ENCODE measurements at regions not wholly inside any gene's neighbourhood (a gene's known extent, or its start where the extent isn't known, plus 50 kb on each side); places are given as distances from the start of the nearest gene placed in this dataset.
"Not testable (repeated sequence)": the region's sequence is repeated elsewhere in the genome, so short reads cannot be mapped to it uniquely, and the experiment has no call there.

DNA sequence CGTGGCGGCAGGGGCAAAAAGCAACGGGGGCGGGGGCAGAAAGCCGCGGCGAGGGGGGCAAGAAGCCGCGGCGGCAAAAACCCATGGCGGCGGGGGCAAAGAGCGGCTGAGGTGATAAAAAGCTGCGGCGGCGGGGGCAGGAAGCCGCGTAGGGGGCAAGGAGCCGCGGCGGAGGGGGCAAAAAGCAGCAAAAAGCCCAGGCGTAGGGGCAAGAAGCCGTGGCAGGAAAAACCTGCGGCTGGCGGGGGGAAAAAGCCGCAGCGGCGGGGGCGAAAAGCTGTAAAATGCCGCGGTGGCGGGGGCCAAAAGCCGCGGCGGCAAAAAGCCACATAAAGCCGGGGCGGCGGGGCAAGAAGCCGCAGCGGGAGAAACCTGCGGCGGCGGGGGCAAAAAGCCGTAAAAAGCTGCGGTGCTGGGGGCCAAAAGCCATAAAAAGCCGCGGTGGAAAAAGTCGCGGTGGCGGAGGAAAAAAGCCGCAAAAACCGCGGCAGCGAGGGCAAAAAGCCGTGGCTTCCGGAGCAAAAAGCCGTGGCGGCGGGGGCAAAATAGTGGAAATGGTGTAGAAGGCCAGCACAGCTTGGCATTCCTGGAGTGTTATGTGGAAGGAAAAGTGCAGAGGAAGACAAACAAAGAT lies 487.8 kb downstream of the ZNF33B start:
- TF ChIP-seq ZNF274 (IDR thresholded peaks at IDR 0.05; ENCODE audit: low read depth, low read length): no peak
- no peak overlapping the region for H3K4me3 ChIP-seq (ENCODE audit: low read length)

DNA sequence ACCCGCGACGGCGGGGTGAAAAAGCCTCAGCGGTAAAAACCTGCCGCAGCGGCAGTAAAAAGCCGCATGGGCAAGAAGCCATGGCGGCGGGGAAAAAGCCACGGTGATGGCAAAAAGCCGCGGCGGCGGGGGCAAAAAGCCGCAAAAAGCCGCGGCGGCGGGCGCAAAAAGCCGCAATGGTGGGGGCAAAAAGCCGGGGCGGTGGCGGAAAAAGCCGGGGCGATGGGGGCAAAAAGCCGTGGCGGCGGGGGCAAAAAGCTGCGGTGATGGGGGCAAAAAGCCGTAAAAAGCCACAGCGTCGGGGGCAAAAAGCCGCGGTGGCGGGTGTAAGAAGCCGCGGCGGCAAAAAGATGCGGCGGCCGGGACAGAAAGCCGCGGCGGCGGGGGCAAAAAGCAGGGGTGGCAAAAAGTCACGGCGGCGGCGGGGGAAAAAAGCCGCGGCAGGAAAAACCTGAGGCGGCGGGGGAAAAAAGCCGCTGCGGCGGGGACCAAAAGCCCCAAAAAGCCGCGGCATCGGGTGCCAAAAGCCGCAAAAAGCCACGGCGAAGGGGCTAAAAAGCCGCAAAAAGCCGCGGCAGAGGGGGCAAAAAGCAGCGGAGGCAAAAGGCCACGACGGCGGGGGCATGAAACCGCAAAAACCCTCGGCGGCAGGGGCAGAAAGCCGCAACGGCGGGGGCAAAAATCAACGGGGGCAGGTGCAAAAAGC lies 488.5 kb downstream of the ZNF33B start:
- no peak overlapping the region for H3K4me3 ChIP-seq (ENCODE audit: low read length)
- no peak for TF ChIP-seq ZNF274 (IDR thresholded peaks at IDR 0.05; ENCODE audit: low read depth, low read length)

DNA sequence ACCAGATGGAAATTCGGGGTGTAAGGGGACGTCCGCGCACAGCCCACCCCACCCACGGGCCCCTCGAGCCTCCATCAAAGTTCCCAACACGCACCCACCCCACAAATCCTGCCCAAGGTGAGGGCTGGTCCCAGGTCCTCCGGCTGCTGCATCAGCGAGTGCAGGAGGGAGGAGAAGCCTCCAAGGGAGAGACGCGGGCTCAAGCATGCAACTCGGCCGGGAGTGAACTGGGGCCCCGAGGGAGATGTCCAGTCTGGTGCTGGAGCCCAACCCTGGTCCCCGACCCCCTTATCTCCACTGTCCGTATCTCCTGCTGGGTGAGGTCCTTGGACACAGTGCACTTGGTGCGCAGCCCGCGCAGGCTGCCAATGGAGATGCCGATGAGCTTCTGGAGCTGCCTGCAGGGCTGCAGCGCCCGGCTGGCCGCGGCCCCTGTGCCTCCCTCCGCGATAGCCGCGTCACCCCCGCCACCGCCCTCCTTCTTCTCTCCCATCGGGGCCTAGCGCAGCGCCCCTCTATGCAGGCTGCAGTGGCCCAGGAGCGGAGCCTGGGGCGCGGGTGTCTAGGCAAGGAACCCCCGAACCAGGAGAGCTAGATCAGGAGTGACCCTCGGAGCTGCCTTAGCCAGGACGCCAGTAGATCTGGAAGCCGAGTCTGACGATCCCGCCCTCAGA lies 489.2 kb downstream of the ZNF33B start:
- H3K4me3 ChIP-seq (ENCODE audit: low read length): no peak overlapping the region
- TF ChIP-seq ZNF274 (IDR thresholded peaks at IDR 0.05; ENCODE audit: low read depth, low read length): no peak

DNA sequence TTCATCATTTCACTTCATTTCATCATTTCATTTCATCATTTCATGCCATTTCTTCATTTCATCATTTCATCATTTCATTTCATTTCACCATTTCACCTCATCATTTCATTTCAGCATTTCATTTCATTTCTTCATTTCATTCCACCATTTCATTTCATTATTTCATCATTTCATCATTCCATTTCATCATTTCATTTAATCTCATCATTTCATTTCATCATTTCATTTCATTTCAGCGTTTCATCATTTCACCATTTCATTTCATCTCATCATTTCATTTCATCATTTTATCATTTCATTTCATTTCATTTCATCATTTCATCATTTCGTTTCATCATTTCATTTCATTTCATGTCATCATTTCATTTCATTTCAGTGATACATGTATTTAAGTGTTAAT lies 492.2 kb downstream of the ZNF33B start:
- not testable (repeated sequence) for H3K4me3 ChIP-seq (ENCODE audit: low read length)

DNA sequence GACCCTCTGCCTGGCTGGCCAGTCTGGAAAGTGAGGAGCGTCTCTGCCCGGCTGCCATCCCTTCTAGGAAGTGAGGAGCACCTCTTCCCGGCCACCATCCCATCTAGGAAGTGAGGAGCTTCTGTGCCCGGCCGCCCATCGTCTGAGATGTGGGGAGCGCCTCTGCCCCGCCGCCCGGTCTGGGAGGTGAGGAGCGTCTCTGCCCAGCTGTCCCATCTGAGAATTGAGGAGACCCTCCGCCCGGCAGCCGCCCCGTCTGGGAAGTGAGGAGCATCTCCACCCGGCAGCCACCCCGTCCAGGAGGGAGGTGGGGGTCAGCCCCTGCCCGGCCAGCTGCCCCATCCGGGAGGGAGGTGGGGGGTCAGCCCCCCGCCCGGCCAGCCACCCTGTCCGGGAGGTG lies 500.3 kb downstream of the ZNF33B start:
- not testable (repeated sequence) for H3K4me3 ChIP-seq (ENCODE audit: low read length)

DNA sequence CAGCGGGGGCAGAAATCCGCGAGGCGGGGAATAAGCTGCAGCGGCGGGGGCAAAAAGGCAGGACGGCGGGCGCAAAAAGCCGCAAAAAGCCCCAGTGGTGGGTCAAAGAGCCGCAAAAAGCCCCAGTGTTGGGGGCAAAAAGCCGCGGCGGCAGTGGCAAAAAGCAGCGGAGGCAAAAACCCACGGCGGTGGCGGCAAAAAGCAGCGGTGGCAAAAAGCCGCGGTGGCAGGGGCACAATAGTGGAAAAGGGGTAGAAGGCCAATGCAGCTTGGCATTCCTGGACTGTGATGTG lies 525.3 kb downstream of the ZNF33B start:
- TF ChIP-seq ZNF274 (IDR thresholded peaks at IDR 0.05; ENCODE audit: low read depth, low read length): no peak
- no peak overlapping the region for H3K4me3 ChIP-seq (ENCODE audit: low read length)

DNA sequence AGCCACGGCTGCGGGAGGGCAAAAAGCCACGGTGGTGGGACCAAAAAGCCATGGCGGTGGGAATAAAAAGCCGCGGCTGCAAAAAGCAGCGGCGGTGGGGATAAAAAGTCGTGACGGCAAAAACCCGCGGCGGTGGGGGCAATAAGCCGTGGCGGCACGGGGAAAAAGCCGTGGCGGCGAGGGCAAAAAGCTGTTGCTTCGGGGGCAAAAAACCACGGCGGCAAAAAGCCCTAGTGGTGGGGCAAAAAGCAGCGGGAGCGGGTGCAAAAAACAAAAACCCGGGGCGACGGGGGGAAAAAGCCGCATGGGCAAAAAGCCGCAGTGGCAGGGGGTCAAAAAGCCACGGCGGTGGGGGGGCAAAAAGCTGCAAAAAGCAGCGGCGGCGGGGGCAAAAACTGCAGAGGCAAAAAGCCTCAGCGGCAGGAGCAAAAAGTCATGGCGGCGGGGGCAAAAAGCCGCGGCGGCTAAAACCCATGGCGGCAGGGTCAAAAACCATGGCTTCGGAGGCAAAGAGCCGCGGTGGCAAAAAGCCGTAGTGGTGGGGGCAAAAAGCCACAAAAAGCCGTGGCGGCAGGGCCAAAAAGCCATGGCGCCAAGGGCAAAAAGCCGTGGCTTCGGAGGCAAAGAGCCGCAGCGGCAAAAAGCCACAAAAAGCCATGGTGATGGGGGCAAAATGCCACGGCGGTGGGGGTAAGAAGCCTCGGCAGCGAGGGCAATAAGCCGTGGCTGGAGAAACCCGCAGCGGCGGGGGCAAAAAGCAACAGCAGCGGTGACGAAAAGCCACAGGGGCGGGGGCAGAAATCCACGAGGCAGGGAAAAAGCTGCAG lies 525.8 kb downstream of the ZNF33B start:
- H3K4me3 ChIP-seq (ENCODE audit: low read length): no peak overlapping the region
- no peak for TF ChIP-seq ZNF274 (IDR thresholded peaks at IDR 0.05; ENCODE audit: low read depth, low read length)

DNA sequence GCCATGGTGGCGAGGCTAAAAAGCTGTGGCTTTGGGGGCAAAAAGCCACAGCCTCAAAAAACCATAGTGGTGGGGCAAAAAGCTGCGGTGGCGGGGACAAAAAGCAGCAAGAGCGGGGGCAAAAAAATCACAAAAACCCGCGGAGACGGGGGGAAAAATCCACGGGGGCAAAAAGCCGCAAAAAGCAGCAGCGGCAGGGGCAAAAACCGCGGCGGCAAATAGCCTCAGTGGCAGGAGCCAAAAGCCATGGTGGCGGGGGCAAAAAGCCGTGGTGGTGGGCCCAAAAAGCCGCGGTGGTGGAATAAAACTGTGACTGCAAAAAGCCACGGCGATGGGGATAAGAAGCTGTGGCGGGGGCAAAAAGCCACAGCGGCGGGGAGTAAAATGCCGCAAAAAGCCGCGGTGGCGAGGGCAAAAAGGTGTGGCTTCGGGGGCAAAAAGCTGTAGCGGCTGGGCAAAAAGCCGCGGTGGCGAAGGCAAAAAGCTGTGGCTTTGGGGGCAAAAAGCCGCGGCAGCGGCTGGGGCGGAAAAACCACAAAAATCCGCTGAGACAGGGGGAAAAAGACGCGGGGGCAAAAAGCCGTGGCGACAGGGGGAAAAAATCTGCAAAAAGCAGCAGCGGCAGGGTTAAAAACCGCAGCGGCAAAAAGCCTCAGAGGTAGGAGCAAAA lies 526.6 kb downstream of the ZNF33B start:
- no peak overlapping the region for H3K4me3 ChIP-seq (ENCODE audit: low read length)
- no peak for TF ChIP-seq ZNF274 (IDR thresholded peaks at IDR 0.05; ENCODE audit: low read depth, low read length)

DNA sequence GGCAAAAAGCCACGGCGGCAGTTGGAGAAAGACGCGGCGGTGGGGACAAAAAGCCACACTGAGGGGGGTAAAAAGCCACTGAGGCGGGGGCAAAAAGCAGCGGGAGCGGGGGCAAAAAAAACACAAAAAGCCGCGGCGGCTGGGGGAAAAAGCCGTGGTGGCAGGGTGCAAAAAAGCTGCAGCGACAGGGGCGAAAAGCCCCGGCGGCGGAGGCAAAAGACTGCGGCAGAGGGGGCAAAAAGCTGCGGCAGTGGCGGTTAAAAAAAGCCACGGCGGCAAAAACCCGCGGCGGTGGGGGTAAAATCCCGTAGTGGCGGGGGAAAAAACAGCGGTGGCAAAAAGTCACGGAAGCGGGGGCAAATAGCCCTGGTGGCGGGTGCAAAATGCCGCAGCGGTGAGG lies 527.3 kb downstream of the ZNF33B start:
- no peak for TF ChIP-seq ZNF274 (IDR thresholded peaks at IDR 0.05; ENCODE audit: low read depth, low read length)
- H3K4me3 ChIP-seq (ENCODE audit: low read length): no peak overlapping the region

Measured in GM08714 (cell line).